Astrocyte of the spinal cord (primary cell): ENCODE measurements at regions not wholly inside any gene's neighbourhood (a gene's known extent, or its start where the extent isn't known, plus 50 kb on each side); places are given as distances from the start of the nearest gene placed in this dataset.

Experiments
- DNase-seq: peaks from one replicate; pipeline ENCODE4 v3.0.0; 2011; ENCODE audit warnings: low read depth, low spot score
- H3K4me3 ChIP-seq: 2 replicates; pipeline ENCODE4 v1.5.1; 2011; ENCODE audit warnings: low read depth, mild to moderate bottlenecking, low read length, moderate library complexity
- CTCF ChIP-seq: IDR thresholded peaks from 2 replicates; pipeline ENCODE4 v1.5.1; 2012; ENCODE audit warnings: low read depth, mild to moderate bottlenecking, low read length, inconsistent platforms
- in situ Hi-C: cut with HindIII; loops from 2 replicates; pipeline ENCODE4 v1.10.0; 2017; ENCODE audit warnings: low sequenced_read_pairs

GRCh38 chr2:65831509-65831908, 399.1 kb upstream of the SPRED2 start:
- TF ChIP-seq CTCF: no peak
- in situ Hi-C loops: no loop called here
- no peak overlapping the region for H3K4me3 ChIP-seq
- DNase-seq: no peak

- TF ChIP-seq CTCF: no peak
- H3K4me3 ChIP-seq: no peak overlapping the region
- DNase-seq: no peak
- in situ Hi-C loops: no loop called here
These were observed 394.2 kb upstream of the SPRED2 start for GRCh38 chr2:65826567-65826966.

GRCh38 chr2:65823511-65823910, 391.1 kb upstream of the SPRED2 start:
- DNase-seq: no peak
- in situ Hi-C loops: no loop called here
- no peak for TF ChIP-seq CTCF
- H3K4me3 ChIP-seq: no peak overlapping the region

- DNase-seq: no peak
These were observed 388.1 kb upstream of the SPRED2 start for GRCh38 chr2:65820454-65820853.

GRCh38 chr2:65819963-65820362, 387.6 kb upstream of the SPRED2 start:
- TF ChIP-seq CTCF: no peak
- no peak overlapping the region for H3K4me3 ChIP-seq
- in situ Hi-C loops: no loop called here
- no peak for DNase-seq

More at GRCh38 chr2:65820454-65820853, 388.1 kb upstream of the SPRED2 start:
- no peak for TF ChIP-seq CTCF
- H3K4me3 ChIP-seq: no peak overlapping the region
- in situ Hi-C loops: no loop called here

- in situ Hi-C loops: no loop called here
- DNase-seq: no peak
- TF ChIP-seq CTCF: no peak
- no peak overlapping the region for H3K4me3 ChIP-seq
These were observed 386.6 kb upstream of the SPRED2 start for GRCh38 chr2:65818873-65819451.
